Hippocampal formation (tissue), 2 donors: ENCODE measurements at regions not wholly inside any gene's neighbourhood (a gene's known extent, or its start where the extent isn't known, plus 50 kb on each side); places are given as distances from the start of the nearest gene placed in this dataset.

Experiments used
- DNase-seq, 2 donors: peaks; one replicate each; lab custom pipeline; 2025; lab: John Stamatoyannopoulos, UW

- no peak for DNase-seq
Measured at GRCh38 chr3:42037318-42037945, 53.7 kb upstream of the TRAK1 start.

GRCh38 chr3:42036483-42036823, 54.7 kb upstream of the TRAK1 start:
- no peak for DNase-seq

- DNase-seq, result no peak
Measured at GRCh38 chr3:42035816-42036482, 55.2 kb upstream of the TRAK1 start.

- DNase-seq, result no peak
Measured at GRCh38 chr3:42035007-42035406, 56.1 kb upstream of the TRAK1 start.

- DNase-seq, result no peak
Measured at GRCh38 chr3:42033741-42034140, 57.4 kb upstream of the TRAK1 start.

GRCh38 chr3:42032693-42033349, 58.3 kb upstream of the TRAK1 start:
- peak in 1 of 2 donors; percentile 39 for DNase-seq

GRCh38 chr3:42031808-42032480, 59.2 kb upstream of the TRAK1 start:
- DNase-seq, result no peak

GRCh38 chr3:42028474-42028873, 62.7 kb upstream of the TRAK1 start:
- DNase-seq, result no peak

GRCh38 chr3:42027571-42027970, 63.6 kb upstream of the TRAK1 start:
- DNase-seq, result no peak

GRCh38 chr3:42025370-42026138, 63.7 kb upstream of the ULK4 start:
- DNase-seq, result peak; percentile 74 to 84

GRCh38 chr3:42024591-42025351, 62.9 kb upstream of the ULK4 start:
- peak in 1 of 2 donors; percentile 54 for DNase-seq

- no peak for DNase-seq
Measured at GRCh38 chr3:42023380-42023779, 61.5 kb upstream of the ULK4 start.

- DNase-seq, result no peak
Measured at GRCh38 chr3:42022355-42022754, 60.5 kb upstream of the ULK4 start.

GRCh38 chr3:42020684-42021307, 58.9 kb upstream of the ULK4 start:
- DNase-seq, result no peak

- no peak for DNase-seq
Measured at GRCh38 chr3:42019953-42020260, 58.0 kb upstream of the ULK4 start.

- no peak for DNase-seq
Measured at GRCh38 chr3:42019144-42019952, 57.4 kb upstream of the ULK4 start.

- DNase-seq, result peak in 1 of 2 donors; percentile 44
Measured at GRCh38 chr3:42014921-42015533, 53.1 kb upstream of the ULK4 start.

GRCh38 chr3:42014458-42014920, 52.6 kb upstream of the ULK4 start:
- DNase-seq, result peak in 1 of 2 donors; percentile 23

GRCh38 chr3:42013691-42014457, 52.0 kb upstream of the ULK4 start:
- DNase-seq, result no peak
